Loucy (cell line): ENCODE measurements at regions not wholly inside any gene's neighbourhood (a gene's known extent, or its start where the extent isn't known, plus 50 kb on each side); places are given as distances from the start of the nearest gene placed in this dataset.

ENCODE experiments used
- H2AFZ ChIP-seq: fragments of 200-600 bp; sonication (generic); 2 replicates; pipeline ENCODE4 v1.6.0; 2016; ENCODE audit warnings: antibody characterized with exemption, mild to moderate bottlenecking, low read length, moderate library complexity
- H3F3A ChIP-seq: fragments of 200-600 bp; 2 replicates; pipeline ENCODE4 v1.6.0; 2016; ENCODE audit warnings: antibody characterized with exemption, low read depth, mild to moderate bottlenecking
- H3K27me3 ChIP-seq: fragments of 200-600 bp; sonication (generic); 2 replicates; pipeline ENCODE4 v1.6.1; 2014; ENCODE audit warnings: low read length, mild to moderate bottlenecking; ENCODE audit not compliant: insufficient read depth, poor library complexity, severe bottlenecking
- H3K36me3 ChIP-seq: fragments of 200-600 bp; sonication (generic); 2 replicates; pipeline ENCODE4 v1.6.1; 2016; ENCODE audit warnings: low read length; ENCODE audit not compliant: insufficient read depth
- H3K4me1 ChIP-seq: fragments of 200-600 bp; sonication (generic); 2 replicates; pipeline ENCODE4 v1.5.1; 2014; ENCODE audit warnings: low read length, mild to moderate bottlenecking; ENCODE audit not compliant: insufficient read depth, poor library complexity, severe bottlenecking
- H3K4me2 ChIP-seq: fragments of 200-600 bp; sonication (generic); 2 replicates; pipeline ENCODE4 v1.6.0; 2014; ENCODE audit warnings: antibody characterized with exemption, low read length, low read depth, mild to moderate bottlenecking; ENCODE audit not compliant: poor library complexity, severe bottlenecking
- H3K4me3 ChIP-seq: fragments of 200-600 bp; sonication (generic); 2 replicates; pipeline ENCODE4 v1.5.1; 2014; ENCODE audit warnings: low read length, mild to moderate bottlenecking, mixed read lengths; ENCODE audit not compliant: poor library complexity, severe bottlenecking
- H3K79me2 ChIP-seq: fragments of 200-600 bp; sonication (generic); 2 replicates; pipeline ENCODE4 v1.6.1; 2014; ENCODE audit warnings: low read length; ENCODE audit not compliant: insufficient read depth
- H3K9ac ChIP-seq: fragments of 200-600 bp; sonication (generic); 2 replicates; pipeline ENCODE4 v1.6.0; 2014; ENCODE audit warnings: mild to moderate bottlenecking, low read depth, low read length, moderate library complexity; ENCODE audit not compliant: poor library complexity, severe bottlenecking
- H3K9me2 ChIP-seq: fragments of 200-600 bp; sonication (generic); replicated peaks from 2 replicates; pipeline ENCODE4 v1.6.1; 2016; ENCODE audit warnings: low read depth, low read length, mixed read lengths
- H3K9me3 ChIP-seq: fragments of 200-600 bp; sonication (generic); 2 replicates; pipeline ENCODE4 v1.6.1; 2014; ENCODE audit warnings: mild to moderate bottlenecking, antibody characterized with exemption, low read length, low read depth; ENCODE audit not compliant: insufficient read depth
- H4K20me1 ChIP-seq: fragments of 200-600 bp; sonication (generic); 2 replicates; pipeline ENCODE4 v1.6.0; 2014; ENCODE audit warnings: antibody characterized with exemption, low read length, mild to moderate bottlenecking; ENCODE audit not compliant: insufficient read depth, poor library complexity, severe bottlenecking
- EZH2phosphoT487 ChIP-seq: fragments of 200-600 bp; IDR thresholded peaks from 2 replicates; pipeline ENCODE4 v1.6.1; 2018; ENCODE audit warnings: antibody characterized with exemption, mild to moderate bottlenecking, moderate library complexity, borderline replicate concordance
- TF ChIP-seq, protein P1 (sequence below): fragments of 200-600 bp; sonication (generic); conservative IDR thresholded peaks from 2 replicates; pipeline ENCODE4 v1.5.1; 2014; ENCODE audit warnings: mild to moderate bottlenecking, antibody characterized with exemption, low read length

DNA sequence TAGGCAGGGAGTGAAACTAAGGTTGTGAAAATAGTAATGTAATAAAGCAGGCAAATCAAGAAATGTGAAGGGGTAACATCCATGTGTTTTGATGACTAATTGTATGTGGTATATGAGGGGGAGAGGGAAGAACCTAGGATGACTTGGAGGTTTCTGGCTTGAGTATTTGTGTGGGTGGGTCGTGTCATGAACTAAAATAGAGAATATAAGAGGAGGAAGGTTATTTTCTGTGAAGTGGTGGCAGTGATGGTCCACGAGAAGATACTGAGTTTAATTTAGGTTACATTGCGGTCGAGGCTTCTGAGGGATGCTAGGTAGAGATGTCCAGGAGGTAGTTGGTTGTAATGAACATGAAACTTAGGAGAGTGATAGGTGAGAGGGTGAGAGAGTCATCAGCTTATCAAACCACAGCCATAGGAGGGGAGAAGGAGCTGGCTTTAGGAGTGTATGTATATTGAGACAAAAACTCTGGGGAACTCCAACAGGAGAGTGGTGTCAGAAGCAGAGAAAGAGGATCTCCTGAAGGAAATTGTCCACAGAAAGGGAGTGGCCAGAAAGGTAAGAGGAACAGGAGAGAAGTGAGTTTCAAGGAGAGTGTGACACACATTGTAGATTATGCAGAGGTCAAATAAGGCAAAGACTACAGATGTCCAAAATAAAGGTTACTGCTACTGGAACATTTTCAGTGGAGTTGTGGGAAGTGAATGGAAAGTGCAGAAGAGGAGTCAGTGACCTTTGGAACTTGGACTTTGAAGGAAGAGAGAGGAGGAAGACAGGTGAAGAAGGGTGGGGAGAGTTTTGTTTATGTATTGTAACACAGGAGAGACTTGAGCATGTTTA lies 89.0 kb upstream of the MACF1 start:
- Histone ChIP-seq H3K4me1 (peaks cover 20% of the 10 kb centered on the region), H3F3A (no peaks in the 10 kb centered on the region), H3K9me3 (no peaks in the 10 kb centered on the region), H4K20me1 (peaks cover 8% of the 10 kb centered on the region), H3K79me2 (peaks cover 78% of the 10 kb centered on the region), H3K4me3 (no peak overlapping the region), H3K36me3 (no peaks in the 10 kb centered on the region), H3K9ac (no peak overlapping the region), H3K4me2 (no peak overlapping the region), H3K9me2 (no peaks in the 10 kb centered on the region), H2AFZ (no peak overlapping the region), H3K27me3 (no peaks in the 10 kb centered on the region)
- TF ChIP-seq, protein P1, sequence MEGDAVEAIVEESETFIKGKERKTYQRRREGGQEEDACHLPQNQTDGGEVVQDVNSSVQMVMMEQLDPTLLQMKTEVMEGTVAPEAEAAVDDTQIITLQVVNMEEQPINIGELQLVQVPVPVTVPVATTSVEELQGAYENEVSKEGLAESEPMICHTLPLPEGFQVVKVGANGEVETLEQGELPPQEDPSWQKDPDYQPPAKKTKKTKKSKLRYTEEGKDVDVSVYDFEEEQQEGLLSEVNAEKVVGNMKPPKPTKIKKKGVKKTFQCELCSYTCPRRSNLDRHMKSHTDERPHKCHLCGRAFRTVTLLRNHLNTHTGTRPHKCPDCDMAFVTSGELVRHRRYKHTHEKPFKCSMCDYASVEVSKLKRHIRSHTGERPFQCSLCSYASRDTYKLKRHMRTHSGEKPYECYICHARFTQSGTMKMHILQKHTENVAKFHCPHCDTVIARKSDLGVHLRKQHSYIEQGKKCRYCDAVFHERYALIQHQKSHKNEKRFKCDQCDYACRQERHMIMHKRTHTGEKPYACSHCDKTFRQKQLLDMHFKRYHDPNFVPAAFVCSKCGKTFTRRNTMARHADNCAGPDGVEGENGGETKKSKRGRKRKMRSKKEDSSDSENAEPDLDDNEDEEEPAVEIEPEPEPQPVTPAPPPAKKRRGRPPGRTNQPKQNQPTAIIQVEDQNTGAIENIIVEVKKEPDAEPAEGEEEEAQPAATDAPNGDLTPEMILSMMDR = no peak
- no peak for TF ChIP-seq EZH2phosphoT487

DNA sequence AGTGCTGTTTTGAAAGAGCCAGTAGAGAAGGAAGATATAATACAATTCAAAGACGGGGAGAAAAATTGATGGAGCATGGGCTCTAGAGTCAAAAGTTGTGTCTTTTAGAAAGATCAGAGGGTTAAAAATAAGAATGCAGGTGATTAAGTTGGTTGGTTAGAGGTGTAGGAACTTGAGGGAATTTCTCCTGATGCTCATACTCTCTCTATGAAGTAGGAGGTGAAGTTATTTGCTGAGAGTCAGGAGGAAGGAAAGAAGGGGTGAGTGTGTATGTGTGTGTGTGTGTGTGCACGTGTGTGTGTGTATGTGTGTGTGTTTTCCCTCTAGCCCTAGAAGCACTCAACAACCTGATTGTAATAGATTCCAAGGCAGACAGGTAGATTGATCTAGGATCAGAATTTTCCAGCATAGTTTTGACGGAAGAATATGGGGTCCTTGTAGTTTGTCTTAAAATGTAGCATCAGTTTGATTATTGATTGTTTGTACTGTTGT lies 88.3 kb upstream of the MACF1 start:
- H4K20me1 ChIP-seq = peaks cover 8% of the 10 kb centered on the region
- TF ChIP-seq EZH2phosphoT487 = no peak
- TF ChIP-seq, protein P1 = no peak
- H3K9me3 ChIP-seq = no peaks in the 10 kb centered on the region
- H3K4me3 ChIP-seq = no peak overlapping the region
- peaks cover 71% of the 10 kb centered on the region for H3K79me2 ChIP-seq
- no peak overlapping the region for H3K9ac ChIP-seq
- no peak overlapping the region for H3K4me2 ChIP-seq
- no peaks in the 10 kb centered on the region for H3K9me2 ChIP-seq
- H3K27me3 ChIP-seq = no peaks in the 10 kb centered on the region
- H3K4me1 ChIP-seq = peaks cover 20% of the 10 kb centered on the region
- H2AFZ ChIP-seq = no peak overlapping the region
- no peaks in the 10 kb centered on the region for H3F3A ChIP-seq
- H3K36me3 ChIP-seq = no peaks in the 10 kb centered on the region

DNA sequence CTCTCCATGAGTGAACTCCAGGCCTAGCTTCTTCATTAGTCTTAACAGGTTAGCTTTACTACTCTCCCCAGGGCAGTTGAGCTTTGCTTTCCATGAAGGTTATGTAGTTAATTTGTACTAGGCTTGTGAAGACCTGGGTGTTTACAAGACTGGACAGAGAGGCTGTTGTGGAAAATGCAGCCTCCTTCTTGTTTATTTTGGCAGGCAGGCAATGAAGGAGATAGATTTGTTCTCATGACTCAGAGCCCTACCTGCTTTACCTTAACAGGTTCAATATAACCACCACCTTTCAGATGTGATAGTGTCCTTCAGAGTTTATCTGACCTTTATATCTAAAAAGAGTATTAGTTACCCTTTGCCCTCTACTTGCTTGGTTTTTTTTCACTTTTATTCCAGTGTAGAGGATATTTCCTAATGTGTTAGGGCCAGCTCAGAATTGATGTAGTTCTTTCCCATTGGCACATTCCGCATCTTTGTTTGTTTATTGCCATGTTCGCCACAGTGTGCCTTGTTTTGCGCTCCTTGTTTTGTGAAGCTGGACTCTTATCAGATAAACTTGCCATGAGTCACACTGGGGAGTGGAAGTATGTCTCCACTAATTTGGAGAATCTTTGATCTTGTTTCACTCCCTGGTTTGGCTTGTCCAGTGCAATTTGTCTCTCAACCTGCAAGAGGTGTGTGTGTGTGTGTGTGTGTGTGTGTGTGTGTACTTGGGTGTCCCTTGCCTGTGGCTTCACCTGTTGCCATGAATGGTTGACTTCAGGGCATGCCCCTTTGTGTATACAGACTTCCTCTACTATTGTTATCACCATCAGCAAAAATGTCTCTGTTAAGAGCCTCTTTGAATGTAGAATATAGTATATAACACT lies 87.4 kb upstream of the MACF1 start:
- Histone ChIP-seq H3F3A (no peaks in the 10 kb centered on the region), H3K9ac (no peak overlapping the region), H3K9me3 (no peaks in the 10 kb centered on the region), H3K4me2 (peak overlapping the region; percentile 15), H3K36me3 (no peaks in the 10 kb centered on the region), H3K79me2 (peaks cover 66% of the 10 kb centered on the region), H2AFZ (no peak overlapping the region), H3K4me3 (no peak overlapping the region), H3K27me3 (no peaks in the 10 kb centered on the region), H4K20me1 (peaks cover 8% of the 10 kb centered on the region), H3K4me1 (peaks cover 20% of the 10 kb centered on the region), H3K9me2 (no peaks in the 10 kb centered on the region)
- TF ChIP-seq EZH2phosphoT487 = no peak
- TF ChIP-seq, protein P1 = no peak
